SK-N-SH treated with all-trans-retinoic acid at 6 μM for 48 hours (cell line): ENCODE measurements at regions not wholly inside any gene's neighbourhood (a gene's known extent, or its start where the extent isn't known, plus 50 kb on each side); places are given as distances from the start of the nearest gene placed in this dataset.

Source experiments
- ATAC-seq: fragments of 200-7000 bp; cut with Tn5 transposase; 3 replicates; pipeline ENCODE4 v1.9.1; 2020; ENCODE audit warnings: mild to moderate bottlenecking, moderate library complexity
- ARNTL ChIP-seq: fragments of 450-650 bp; formaldehyde crosslinking; IDR thresholded peaks from 2 replicates; pipeline ENCODE4 v1.5.0; 2020; ENCODE audit warnings: low read depth, mild to moderate bottlenecking, moderate library complexity, borderline replicate concordance
- BACH2 ChIP-seq: fragments of 250-450 bp; sonication (Bioruptor Pico); IDR thresholded peaks from 2 replicates; pipeline ENCODE4 v1.9.0; 2021; ENCODE audit warnings: mild to moderate bottlenecking, borderline replicate concordance
- CREB5 ChIP-seq: fragments of 250-450 bp; sonication (Bioruptor Pico); IDR thresholded peaks from 2 replicates; pipeline ENCODE4 v1.5.1; 2020; ENCODE audit warnings: low read depth, mild to moderate bottlenecking, moderate library complexity
- CSDC2 ChIP-seq: fragments of 250-450 bp; sonication (Bioruptor Pico); IDR thresholded peaks from 2 replicates; pipeline ENCODE4 v1.5.0; 2020; ENCODE audit warnings: mild to moderate bottlenecking, moderate library complexity
- CSRNP3 ChIP-seq: fragments of 250-450 bp; sonication (Bioruptor Pico); IDR thresholded peaks from 2 replicates; pipeline ENCODE4 v1.5.1; 2021; ENCODE audit warnings: mild to moderate bottlenecking, moderate library complexity
- ESRRG ChIP-seq: fragments of 250-450 bp; sonication (Bioruptor Pico); IDR thresholded peaks from 2 replicates; pipeline ENCODE4 v1.6.1; 2021; ENCODE audit warnings: mild to moderate bottlenecking
- GLIS3 ChIP-seq: fragments of 250-450 bp; sonication (Bioruptor Pico); IDR thresholded peaks from 2 replicates; pipeline ENCODE4 v1.5.0; 2020; ENCODE audit warnings: mild to moderate bottlenecking, moderate library complexity
- ISL1 ChIP-seq: fragments of 250-450 bp; sonication (Bioruptor Pico); IDR thresholded peaks from 2 replicates; pipeline ENCODE4 v2.1.2; 2022; ENCODE audit warnings: mild to moderate bottlenecking, moderate library complexity
- PATZ1 ChIP-seq: fragments of 250-450 bp; sonication (Bioruptor Pico); IDR thresholded peaks from 2 replicates; pipeline ENCODE4 v1.8.0; 2020; ENCODE audit warnings: mild to moderate bottlenecking, moderate library complexity, borderline replicate concordance
- POU6F1 ChIP-seq: fragments of 250-450 bp; sonication (Bioruptor Pico); IDR thresholded peaks from 2 replicates; pipeline ENCODE4 v1.8.0; 2021; ENCODE audit warnings: low read depth, mild to moderate bottlenecking, moderate library complexity, borderline replicate concordance
- PPARA ChIP-seq: fragments of 250-450 bp; sonication (Bioruptor Pico); IDR thresholded peaks from 2 replicates; pipeline ENCODE4 v1.5.0; 2020; ENCODE audit warnings: mild to moderate bottlenecking, borderline replicate concordance
- RARB ChIP-seq: fragments of 250-450 bp; sonication (Bioruptor Pico); IDR thresholded peaks from 2 replicates; pipeline ENCODE4 v1.8.0; 2021; ENCODE audit warnings: mild to moderate bottlenecking, moderate library complexity
- SNAI2 ChIP-seq: fragments of 250-450 bp; sonication (Bioruptor Pico); IDR thresholded peaks from 2 replicates; pipeline ENCODE4 v1.5.0; 2020; ENCODE audit warnings: mild to moderate bottlenecking, moderate library complexity
- TCF4 ChIP-seq: fragments of 250-450 bp; sonication (Bioruptor Pico); IDR thresholded peaks from 2 replicates; pipeline ENCODE4 v1.8.0; 2021; ENCODE audit warnings: mild to moderate bottlenecking, moderate library complexity, borderline replicate concordance
- TOX ChIP-seq: fragments of 250-450 bp; sonication (Bioruptor Pico); IDR thresholded peaks from 2 replicates; pipeline ENCODE4 v1.8.0; 2021; ENCODE audit warnings: mild to moderate bottlenecking, moderate library complexity, borderline replicate concordance
- TSHZ2 ChIP-seq: fragments of 250-450 bp; sonication (Bioruptor Pico); IDR thresholded peaks from 2 replicates; pipeline ENCODE4 v1.5.0; 2020; ENCODE audit warnings: mild to moderate bottlenecking, moderate library complexity
- ZC3H10 ChIP-seq: fragments of 250-450 bp; sonication (Bioruptor Pico); IDR thresholded peaks from 2 replicates; pipeline ENCODE4 v1.5.1; 2021; ENCODE audit warnings: mild to moderate bottlenecking, moderate library complexity
- ZFP3 ChIP-seq: fragments of 250-450 bp; sonication (Bioruptor Pico); IDR thresholded peaks from 2 replicates; pipeline ENCODE4 v1.5.0; 2020; ENCODE audit warnings: mild to moderate bottlenecking, moderate library complexity
- ZNF8 ChIP-seq: fragments of 450-650 bp; formaldehyde crosslinking; IDR thresholded peaks from 2 replicates; pipeline ENCODE4 v1.5.0; 2020; ENCODE audit warnings: mild to moderate bottlenecking, moderate library complexity

GRCh38 chrX:16394290-16394689, 227.0 kb downstream of the MAGEB17 start:
- no peak for TF ChIP-seq CREB5
- no peak for TF ChIP-seq ARNTL
- no peak for TF ChIP-seq GLIS3 (CRISPR knock-in tag)
- no peak for ATAC-seq

- no peak for ATAC-seq
- TF ChIP-seq TCF4 (CRISPR knock-in tag): no peak
- TF ChIP-seq ZFP3 (CRISPR knock-in tag): no peak
- no peak for TF ChIP-seq ARNTL
- TF ChIP-seq ISL1 (CRISPR knock-in tag): no peak
- no peak for TF ChIP-seq PPARA (CRISPR knock-in tag)
- no peak for TF ChIP-seq TOX (CRISPR knock-in tag)
- TF ChIP-seq BACH2 (CRISPR knock-in tag): no peak
- TF ChIP-seq ESRRG (CRISPR knock-in tag): no peak
- no peak for TF ChIP-seq POU6F1 (CRISPR knock-in tag)
- TF ChIP-seq ZC3H10 (CRISPR knock-in tag): no peak
- TF ChIP-seq SNAI2 (CRISPR knock-in tag): no peak
- no peak for TF ChIP-seq TSHZ2 (CRISPR knock-in tag)
Measured at GRCh38 chrX:16403808-16404207, 236.5 kb downstream of the MAGEB17 start.

GRCh38 chrX:16416588-16416987, 233.4 kb upstream of the S100G start:
- no peak for TF ChIP-seq CREB5
- no peak for TF ChIP-seq RARB (CRISPR knock-in tag)
- TF ChIP-seq CSRNP3 (CRISPR knock-in tag): no peak
- TF ChIP-seq CSDC2: no peak
- TF ChIP-seq ESRRG (CRISPR knock-in tag): no peak
- TF ChIP-seq TSHZ2 (CRISPR knock-in tag): no peak
- no peak for TF ChIP-seq PPARA (CRISPR knock-in tag)
- TF ChIP-seq PATZ1 (CRISPR knock-in tag): no peak
- TF ChIP-seq ARNTL: no peak
- no peak for TF ChIP-seq GLIS3 (CRISPR knock-in tag)
- no peak for TF ChIP-seq ZNF8
- no peak for TF ChIP-seq SNAI2 (CRISPR knock-in tag)
- TF ChIP-seq ZC3H10 (CRISPR knock-in tag): no peak
- TF ChIP-seq ZFP3 (CRISPR knock-in tag): no peak
- ATAC-seq: no peak
